ENCODE measurements at regions not wholly inside any gene's neighbourhood (a gene's known extent, or its start where the extent isn't known, plus 50 kb on each side); places are given as distances from the start of the nearest gene placed in this dataset.
"Not testable (repeated sequence)": the region's sequence is repeated elsewhere in the genome, so short reads cannot be mapped to it uniquely, and the experiment has no call there.

DNA sequence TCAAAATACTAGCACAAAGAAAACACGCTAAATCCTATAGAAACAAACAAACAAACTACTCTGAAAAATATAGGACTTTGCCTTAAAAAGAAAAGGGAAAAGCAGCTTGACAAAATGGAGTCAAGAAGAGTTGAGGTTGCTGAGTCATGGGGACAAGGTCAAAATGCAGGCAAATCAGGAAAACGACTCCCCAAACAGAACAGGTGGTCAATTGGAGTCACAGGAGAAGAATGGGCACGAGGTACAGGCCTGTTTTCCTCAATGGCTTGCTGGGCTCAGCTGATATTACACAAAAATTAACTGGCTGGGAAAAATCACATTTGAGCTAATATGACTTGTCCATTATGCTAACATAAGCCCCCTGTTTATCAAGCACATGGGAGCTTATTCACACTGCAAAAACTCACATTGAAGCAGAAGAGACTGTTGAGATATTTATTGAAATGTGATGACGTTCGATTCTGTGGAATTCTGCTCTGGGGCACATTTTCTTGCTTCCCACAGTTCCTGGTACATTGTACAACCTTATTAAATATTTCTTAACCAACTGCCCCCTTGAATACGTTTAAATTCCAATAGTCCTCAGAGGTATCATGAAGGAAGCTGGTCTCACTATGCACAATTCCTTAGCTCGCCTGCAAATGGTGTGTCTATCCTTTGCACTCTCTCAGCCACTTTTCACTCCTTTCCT is 1622.1 kb downstream of the STIM2 start:
- H3K4me3 ChIP-seq (ENCODE audit: control insufficient read depth, low read depth, low read length), result no peak overlapping the region
- TF ChIP-seq, protein P1, sequence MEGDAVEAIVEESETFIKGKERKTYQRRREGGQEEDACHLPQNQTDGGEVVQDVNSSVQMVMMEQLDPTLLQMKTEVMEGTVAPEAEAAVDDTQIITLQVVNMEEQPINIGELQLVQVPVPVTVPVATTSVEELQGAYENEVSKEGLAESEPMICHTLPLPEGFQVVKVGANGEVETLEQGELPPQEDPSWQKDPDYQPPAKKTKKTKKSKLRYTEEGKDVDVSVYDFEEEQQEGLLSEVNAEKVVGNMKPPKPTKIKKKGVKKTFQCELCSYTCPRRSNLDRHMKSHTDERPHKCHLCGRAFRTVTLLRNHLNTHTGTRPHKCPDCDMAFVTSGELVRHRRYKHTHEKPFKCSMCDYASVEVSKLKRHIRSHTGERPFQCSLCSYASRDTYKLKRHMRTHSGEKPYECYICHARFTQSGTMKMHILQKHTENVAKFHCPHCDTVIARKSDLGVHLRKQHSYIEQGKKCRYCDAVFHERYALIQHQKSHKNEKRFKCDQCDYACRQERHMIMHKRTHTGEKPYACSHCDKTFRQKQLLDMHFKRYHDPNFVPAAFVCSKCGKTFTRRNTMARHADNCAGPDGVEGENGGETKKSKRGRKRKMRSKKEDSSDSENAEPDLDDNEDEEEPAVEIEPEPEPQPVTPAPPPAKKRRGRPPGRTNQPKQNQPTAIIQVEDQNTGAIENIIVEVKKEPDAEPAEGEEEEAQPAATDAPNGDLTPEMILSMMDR (conservative IDR thresholded peaks at IDR 0.05; ENCODE audit: control insufficient read depth, insufficient read depth, low read depth, low read length), result no peak
- no peak for DNase-seq (ENCODE audit: low read depth)

DNA sequence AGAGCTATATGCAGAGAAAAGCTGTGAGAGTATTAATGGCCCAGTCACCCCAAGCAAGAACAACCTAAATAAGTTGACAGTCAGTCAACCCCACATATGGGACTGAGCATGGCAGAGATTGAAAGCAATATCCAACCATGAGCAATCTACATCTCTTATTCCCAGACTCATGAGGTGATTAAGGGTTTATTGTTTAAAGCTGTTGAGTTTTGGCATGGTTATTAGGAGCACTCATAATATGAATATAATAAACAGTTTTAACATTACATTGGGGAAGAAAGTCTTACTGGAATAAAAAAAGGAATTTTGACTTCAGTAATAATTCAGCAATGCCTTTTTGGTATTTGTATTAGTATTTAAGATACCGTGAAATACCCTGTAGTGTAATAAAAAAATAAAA is 1627.4 kb downstream of the STIM2 start:
- no peak overlapping the region for H3K4me3 ChIP-seq (ENCODE audit: control insufficient read depth, low read depth, low read length)
- no peak for DNase-seq (ENCODE audit: low read depth)
- TF ChIP-seq, protein P1 (conservative IDR thresholded peaks at IDR 0.05; ENCODE audit: control insufficient read depth, insufficient read depth, low read depth, low read length), result no peak

DNA sequence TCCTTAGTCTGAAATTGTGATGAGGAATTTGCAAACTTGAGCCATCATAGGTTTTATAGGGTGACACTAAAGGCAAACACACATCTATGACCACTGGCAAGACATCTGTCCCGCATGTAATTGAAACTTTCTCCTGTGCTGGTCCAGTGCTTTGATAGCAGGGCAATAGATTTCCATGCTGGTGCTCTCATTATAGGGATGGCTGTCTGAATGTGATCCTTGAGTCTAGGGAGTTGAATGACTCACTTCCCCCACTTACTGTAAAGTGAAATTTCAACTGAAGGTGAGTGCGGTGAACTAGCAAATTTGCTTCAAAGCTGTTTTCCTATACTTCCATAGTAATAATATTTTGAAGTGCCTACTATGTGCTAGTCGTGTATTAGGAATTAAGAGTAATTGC is 1630.0 kb downstream of the STIM2 start:
- no peak overlapping the region for H3K4me3 ChIP-seq (ENCODE audit: control insufficient read depth, low read depth, low read length)
- DNase-seq (ENCODE audit: low read depth), result peak; percentile 42
- TF ChIP-seq, protein P1 (conservative IDR thresholded peaks at IDR 0.05; ENCODE audit: control insufficient read depth, insufficient read depth, low read depth, low read length), result no peak

DNA sequence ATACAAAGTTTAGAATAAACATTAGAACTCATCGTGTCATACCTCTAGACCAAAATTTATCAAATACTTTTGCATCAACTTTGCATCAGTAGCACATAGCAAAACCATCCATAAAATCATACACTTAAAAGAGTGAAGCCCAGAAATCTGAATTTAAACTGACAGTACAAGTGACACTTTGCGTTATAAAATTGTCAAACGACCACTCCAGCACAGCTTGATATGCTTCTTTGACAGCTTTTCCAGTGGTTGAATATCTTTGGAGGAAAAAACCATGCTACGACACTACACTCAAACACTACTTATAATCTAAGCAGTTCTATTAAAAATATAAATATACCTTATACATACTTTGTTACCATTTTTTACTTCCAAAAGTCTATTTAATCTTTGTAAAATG is 1644.4 kb downstream of the STIM2 start:
- TF ChIP-seq, protein P1 (conservative IDR thresholded peaks at IDR 0.05; ENCODE audit: control insufficient read depth, insufficient read depth, low read depth, low read length), result no peak
- H3K4me3 ChIP-seq (ENCODE audit: control insufficient read depth, low read depth, low read length), result no peak overlapping the region
- DNase-seq (ENCODE audit: low read depth), result no peak

DNA sequence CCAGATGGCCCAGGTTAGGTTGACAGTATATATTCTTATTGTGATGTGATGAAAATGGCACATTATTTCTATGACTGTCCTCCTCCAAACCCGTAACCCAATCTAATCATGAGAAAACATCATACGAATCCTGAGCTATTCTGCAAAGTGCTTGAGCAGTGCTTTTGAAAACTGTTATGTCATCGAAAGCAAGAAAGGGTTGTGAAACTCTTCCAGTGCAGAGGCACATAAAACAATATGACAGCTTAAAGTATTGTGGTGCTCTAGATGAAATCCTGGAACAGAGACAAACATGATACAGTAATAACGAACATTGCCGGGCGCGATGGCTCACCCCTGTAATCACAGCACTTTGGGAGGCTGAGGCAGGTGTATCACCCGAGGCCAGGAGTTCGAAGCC is 1648.0 kb downstream of the STIM2 start:
- TF ChIP-seq, protein P1 (conservative IDR thresholded peaks at IDR 0.05; ENCODE audit: control insufficient read depth, insufficient read depth, low read depth, low read length), result no peak
- DNase-seq (ENCODE audit: low read depth), result peak; percentile 5
- H3K4me3 ChIP-seq (ENCODE audit: control insufficient read depth, low read depth, low read length), result no peak overlapping the region

DNA sequence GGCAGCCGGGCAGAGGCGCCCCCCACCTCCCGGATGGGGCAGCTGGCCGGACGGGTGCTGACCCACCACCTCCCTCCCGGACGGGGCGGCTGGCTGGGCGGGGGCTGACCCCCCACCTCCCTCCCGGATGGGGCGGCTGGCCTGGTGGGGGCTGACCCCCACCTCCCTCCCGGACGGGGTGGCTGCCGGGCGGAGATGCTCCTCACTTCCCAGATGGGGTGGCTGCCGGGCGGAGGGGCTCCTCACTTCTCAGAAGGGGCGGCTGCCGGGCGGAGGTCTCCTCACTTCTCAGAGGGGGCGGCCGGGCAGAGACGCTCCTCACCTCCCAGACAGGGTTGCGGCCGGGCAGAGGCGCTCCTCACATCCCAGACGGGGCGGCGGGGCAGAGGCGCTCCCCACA is 1654.1 kb downstream of the STIM2 start:
- H3K4me3 ChIP-seq (ENCODE audit: control insufficient read depth, low read depth, low read length); DNase-seq (ENCODE audit: low read depth): not testable (repeated sequence)

DNA sequence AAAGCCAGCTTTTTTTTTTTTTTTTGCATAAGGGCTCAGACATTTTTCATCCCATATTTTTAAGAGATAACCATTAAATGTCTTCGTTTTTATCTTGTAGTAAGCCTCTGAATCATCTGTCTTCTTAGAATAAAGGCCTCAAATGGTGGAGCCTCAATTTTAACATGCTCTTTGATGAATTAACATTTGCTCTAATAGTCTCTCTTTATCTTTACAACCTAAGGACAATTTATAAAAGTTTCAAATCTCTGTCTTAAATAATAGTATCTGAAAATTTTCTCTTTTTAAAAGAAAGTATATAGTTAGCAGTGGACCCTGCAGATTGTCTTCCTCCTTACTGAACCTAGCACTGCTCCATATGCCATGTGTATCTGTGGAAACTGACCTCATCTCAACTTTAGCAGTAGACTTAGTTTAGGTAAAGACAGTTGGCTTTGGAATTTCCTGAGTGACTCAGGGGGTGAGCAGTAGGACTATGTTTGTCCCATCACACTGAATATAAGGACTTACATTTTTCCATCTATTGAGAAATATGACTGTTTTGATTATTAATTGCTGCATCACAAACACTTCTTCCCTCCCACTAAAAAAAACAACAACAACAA is 1658.0 kb downstream of the STIM2 start:
- TF ChIP-seq, protein P1 (conservative IDR thresholded peaks at IDR 0.05; ENCODE audit: control insufficient read depth, insufficient read depth, low read depth, low read length), result no peak
- no peak overlapping the region for H3K4me3 ChIP-seq (ENCODE audit: control insufficient read depth, low read depth, low read length)
- peak; percentile 59 for DNase-seq (ENCODE audit: low read depth)

All from fibroblast of mammary gland (primary cell).